PC-3 (cell line): ENCODE measurements at regions not wholly inside any gene's neighbourhood (a gene's known extent, or its start where the extent isn't known, plus 50 kb on each side); places are given as distances from the start of the nearest gene placed in this dataset.

Source experiments
- CTCF ChIP-seq: fragments of 300-600 bp; sonication (generic); conservative IDR thresholded peaks from 2 replicates; pipeline ENCODE4 v1.5.1; 2017; ENCODE audit warnings: antibody characterized with exemption, low read depth, mild to moderate bottlenecking, low read length
- EZH2 ChIP-seq: fragments of 300-600 bp; sonication (generic); IDR thresholded peaks from one replicate; pipeline ENCODE4 v1.6.1; 2017; ENCODE audit warnings: antibody characterized with exemption, mild to moderate bottlenecking, low read length; ENCODE audit not compliant: unreplicated experiment

- TF ChIP-seq CTCF (no peak), EZH2 (no peak)
These were observed 482.9 kb upstream of the MAN1A1 start for GRCh38 chr6:119832411-119832810.
